H1 (cell line): ENCODE measurements at regions not wholly inside any gene's neighbourhood (a gene's known extent, or its start where the extent isn't known, plus 50 kb on each side); places are given as distances from the start of the nearest gene placed in this dataset.

ENCODE experiments used
- CBX5 ChIP-seq: fragments of 300-800, 300-1000 bp; sonication (generic); IDR thresholded peaks from 2 replicates; pipeline ENCODE4 v1.7.1; 2016; ENCODE audit warnings: antibody characterized with exemption, low read length, low read depth
- CREB1 ChIP-seq: IDR thresholded peaks from 2 replicates; pipeline ENCODE4 v1.6.1; 2012; ENCODE audit warnings: inconsistent platforms
- CTCF ChIP-seq, 3 experiments: IDR thresholded peaks; 1 replicate in 2 of 3; 2 replicates in 1 of 3; pipeline versions ENCODE4 v1.5.1 to v1.6.1; 2011; ENCODE audit warnings: low read length in 3 of 3, mild to moderate bottlenecking in 3 of 3, inconsistent platforms in 2 of 3, low read depth in 1 of 3, moderate library complexity in 1 of 3; ENCODE audit not compliant: insufficient read depth in 1 of 3; ENCODE audit errors: control extremely low read depth in 1 of 3
- EP300 ChIP-seq, 2 experiments: IDR thresholded peaks; 1 replicate in 1 of 2; 2 replicates in 1 of 2; pipeline ENCODE4 v1.6.1; 2011 to 2012; ENCODE audit warnings: low read depth in 2 of 2, low read length in 2 of 2, mild to moderate bottlenecking in 2 of 2, borderline replicate concordance in 1 of 2, inconsistent platforms in 1 of 2, moderate library complexity in 1 of 2
- HDAC6 ChIP-seq: IDR thresholded peaks from one replicate; pipeline ENCODE4 v1.7.1; 2012; ENCODE audit warnings: low read depth, mild to moderate bottlenecking, inconsistent platforms, low read length, moderate library complexity
- JUN ChIP-seq: IDR thresholded peaks from 2 replicates; pipeline ENCODE4 v1.6.1; 2011; ENCODE audit warnings: low read depth, mild to moderate bottlenecking, improper control_type of control experiment, low read length
- MAFK ChIP-seq: IDR thresholded peaks from 2 replicates; pipeline ENCODE4 v1.6.1; 2012; ENCODE audit warnings: low read depth, mild to moderate bottlenecking, improper control_type of control experiment, low read length
- MAX ChIP-seq: IDR thresholded peaks from 2 replicates; pipeline ENCODE4 v1.6.1; 2012; ENCODE audit warnings: inconsistent platforms
- POLR2A ChIP-seq, 2 experiments: IDR thresholded peaks; 1 replicate in 1 of 2; 2 replicates in 1 of 2; pipeline ENCODE4 v1.6.1; 2011; ENCODE audit warnings: low read depth in 2 of 2, low read length in 2 of 2, mild to moderate bottlenecking in 2 of 2; ENCODE audit errors: control extremely low read depth in 1 of 2
- POLR2AphosphoS5 ChIP-seq: IDR thresholded peaks from 2 replicates; pipeline ENCODE4 v1.6.1; 2011; ENCODE audit warnings: low read depth, low read length
- SP2 ChIP-seq: IDR thresholded peaks from 2 replicates; pipeline ENCODE4 v1.6.1; 2012; ENCODE audit warnings: mild to moderate bottlenecking, low read length, inconsistent platforms
- TAF1 ChIP-seq: IDR thresholded peaks from 2 replicates; pipeline ENCODE4 v1.6.1; 2011; ENCODE audit warnings: mild to moderate bottlenecking, low read depth, low read length
- USF2 ChIP-seq: IDR thresholded peaks from 2 replicates; pipeline ENCODE4 v1.6.1; 2011; ENCODE audit warnings: low read length, improper control_type of control experiment

GRCh38 chr15:26081758-26082220, 218.7 kb upstream of the ATP10A start:
- no peak for TF ChIP-seq MAX
- no peak for TF ChIP-seq MAFK
- TF ChIP-seq TAF1 = no peak
- TF ChIP-seq HDAC6 = no peak
- no peak for TF ChIP-seq POLR2A (IDR thresholded peaks at IDR 0.05; ENCODE audit: control extremely low read depth in 1 of 2, low read depth in 2 of 2, low read length in 2 of 2)
- TF ChIP-seq CTCF (IDR thresholded peaks at IDR 0.05; ENCODE audit: control extremely low read depth in 1 of 3, insufficient read depth in 1 of 3, low read depth in 1 of 3, low read length in 3 of 3) = no peak
- TF ChIP-seq JUN = no peak
- TF ChIP-seq USF2 = no peak
- TF ChIP-seq CREB1 = no peak
- no peak for TF ChIP-seq POLR2AphosphoS5
- TF ChIP-seq SP2 = no peak
- TF ChIP-seq EP300 (IDR thresholded peaks at IDR 0.05; ENCODE audit: borderline replicate concordance in 1 of 2, low read depth in 2 of 2, low read length in 2 of 2) = no peak
- no peak for TF ChIP-seq CBX5
